Cardiac muscle cell (in vitro differentiated cells and primary cell): ENCODE measurements at regions not wholly inside any gene's neighbourhood (a gene's known extent, or its start where the extent isn't known, plus 50 kb on each side); places are given as distances from the start of the nearest gene placed in this dataset.

Experiments
- DNase-seq, 2 donors: peaks; one replicate each; pipeline versions ENCODE4 v3.0.0 to v3.0.0-alpha.2; 2010 to 2017; ENCODE audit warnings: low read depth in 1 of 2, low spot score in 1 of 2
- H3K27ac ChIP-seq: fragments of 200-600 bp; sonication (generic); 2 replicates; pipeline ENCODE4 v1.5.1; 2016
- H3K27me3 ChIP-seq: fragments of 200-600 bp; sonication (generic); 2 replicates; pipeline ENCODE4 v1.6.0; 2016; ENCODE audit warnings: control low read depth
- H3K36me3 ChIP-seq: fragments of 200-600 bp; sonication (generic); 2 replicates; pipeline ENCODE4 v1.5.1; 2016; ENCODE audit warnings: control low read depth
- H3K4me1 ChIP-seq: fragments of 200-600 bp; sonication (generic); 2 replicates; pipeline ENCODE4 v1.8.1; 2017; ENCODE audit warnings: low read depth, mild to moderate bottlenecking, mixed run types
- H3K4me3 ChIP-seq: fragments of 200-600 bp; sonication (generic); 2 replicates; pipeline ENCODE4 v1.5.1; 2016; ENCODE audit warnings: mild to moderate bottlenecking
- H3K9me3 ChIP-seq: fragments of 200-600 bp; sonication (generic); 2 replicates; pipeline ENCODE4 v1.5.1; 2017; ENCODE audit warnings: low read depth, mild to moderate bottlenecking, control low read depth
- CTCF ChIP-seq: IDR thresholded peaks from 2 replicates; pipeline ENCODE4 v1.5.1; 2012; ENCODE audit warnings: low read depth, mild to moderate bottlenecking, low read length

GRCh38 chr3:190772831-190773230 lies 89.7 kb downstream of the GMNC start:
- Histone ChIP-seq H3K36me3 (no peaks in the 10 kb centered on the region), H3K4me3 (no peak overlapping the region), H3K9me3 (no peaks in the 10 kb centered on the region), H3K27me3 (no peaks in the 10 kb centered on the region), H3K4me1 (no peaks in the 10 kb centered on the region), H3K27ac (no peak overlapping the region)
- no peak for TF ChIP-seq CTCF
- no peak for DNase-seq

GRCh38 chr3:190768891-190769290 lies 93.6 kb downstream of the GMNC start:
- no peaks in the 10 kb centered on the region for H3K36me3 ChIP-seq
- TF ChIP-seq CTCF = no peak
- no peak overlapping the region for H3K4me3 ChIP-seq
- H3K27me3 ChIP-seq = no peaks in the 10 kb centered on the region
- no peak for DNase-seq
- H3K4me1 ChIP-seq = no peaks in the 10 kb centered on the region
- no peak overlapping the region for H3K27ac ChIP-seq
- no peaks in the 10 kb centered on the region for H3K9me3 ChIP-seq

- DNase-seq = no peak
Measured at GRCh38 chr3:190767851-190768250, 94.6 kb downstream of the GMNC start.

GRCh38 chr3:190764231-190765134 lies 98.0 kb downstream of the GMNC start:
- no peaks in the 10 kb centered on the region for H3K27me3 ChIP-seq
- TF ChIP-seq CTCF = no peak
- no peaks in the 10 kb centered on the region for H3K9me3 ChIP-seq
- no peak overlapping the region for H3K27ac ChIP-seq
- no peaks in the 10 kb centered on the region for H3K36me3 ChIP-seq
- no peak overlapping the region for H3K4me3 ChIP-seq
- H3K4me1 ChIP-seq = no peaks in the 10 kb centered on the region
- DNase-seq = no peak

More at GRCh38 chr3:190767851-190768250, 94.6 kb downstream of the GMNC start:
- Histone ChIP-seq H3K9me3 (no peaks in the 10 kb centered on the region), H3K27me3 (no peaks in the 10 kb centered on the region), H3K27ac (no peak overlapping the region), H3K4me3 (no peak overlapping the region), H3K36me3 (no peaks in the 10 kb centered on the region), H3K4me1 (no peaks in the 10 kb centered on the region)
- TF ChIP-seq CTCF = no peak

GRCh38 chr3:190762801-190763200 lies 99.7 kb downstream of the GMNC start:
- no peak overlapping the region for H3K4me3 ChIP-seq
- no peak for TF ChIP-seq CTCF
- H3K4me1 ChIP-seq = no peaks in the 10 kb centered on the region
- H3K27me3 ChIP-seq = no peaks in the 10 kb centered on the region
- DNase-seq = no peak
- H3K36me3 ChIP-seq = no peaks in the 10 kb centered on the region
- no peak overlapping the region for H3K27ac ChIP-seq
- H3K9me3 ChIP-seq = no peaks in the 10 kb centered on the region
